Ishikawa (cell line): ENCODE measurements at regions not wholly inside any gene's neighbourhood (a gene's known extent, or its start where the extent isn't known, plus 50 kb on each side); places are given as distances from the start of the nearest gene placed in this dataset.

Source experiments
- EP300 ChIP-seq: IDR thresholded peaks from 2 replicates; pipeline ENCODE4 v1.6.1; 2012; ENCODE audit warnings: borderline replicate concordance
- MAX ChIP-seq: IDR thresholded peaks from 2 replicates; pipeline ENCODE4 v1.6.1; 2012
- TAF1 ChIP-seq: IDR thresholded peaks from 2 replicates; pipeline ENCODE4 v1.6.1; 2012; ENCODE audit warnings: low read depth, mild to moderate bottlenecking

DNA sequence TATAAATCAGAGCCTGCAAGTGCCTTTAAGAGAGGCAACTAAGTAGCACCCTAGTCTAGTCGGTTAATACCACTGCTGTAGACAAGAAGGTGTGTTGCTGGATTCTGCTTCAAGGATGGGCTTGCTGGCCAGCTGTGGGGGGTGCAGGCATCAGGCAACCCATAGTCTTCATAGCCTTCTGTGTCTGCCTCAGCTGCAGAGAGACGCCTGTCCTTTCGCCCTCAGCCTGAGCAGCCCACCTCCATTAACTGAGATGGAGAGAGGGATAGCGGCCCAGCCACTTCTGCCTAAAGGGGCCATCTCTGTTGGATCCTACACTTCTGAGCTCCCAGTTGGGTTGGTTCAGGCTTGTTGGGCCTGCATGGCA, 123.7 kb upstream of the MLIP start:
- no peak for TF ChIP-seq TAF1
- no peak for TF ChIP-seq EP300
- no peak for TF ChIP-seq MAX
